Caco-2 (cell line): ENCODE measurements at regions not wholly inside any gene's neighbourhood (a gene's known extent, or its start where the extent isn't known, plus 50 kb on each side); places are given as distances from the start of the nearest gene placed in this dataset.

Experiments
- BruUV-seq: library from RNA; stranded (reverse); fragments of 400-500 nt; replicated peaks from 2 replicates; lab custom pipeline; 2021; lab: Mats Ljungman, UMichigan
- CTCF ChIA-PET: fragments of 300-600 bp; sonication (Branson Sonifier 250); formaldehyde crosslinking; loops from one replicate; lab custom pipeline; 2022; ENCODE audit warnings: antibody characterized with exemption; lab: Charles Lee
- POLR2A ChIA-PET: fragments of 300-600 bp; sonication (Branson Sonifier 250); formaldehyde crosslinking; loops from one replicate; lab custom pipeline; 2022; ENCODE audit warnings: antibody characterized with exemption; lab: Charles Lee
- DNase-seq, 2 experiments: peaks; one replicate each; pipeline versions ENCODE4 v3.0.0 to v3.0.0-alpha.2; 2020 to 2022
- H3K27me3 ChIP-seq: replicated peaks from 2 replicates; pipeline ENCODE4 v1.6.0; 2011; ENCODE audit warnings: low read length; ENCODE audit not compliant: control insufficient read depth, insufficient read depth
- H3K36me3 ChIP-seq: 2 replicates; pipeline ENCODE4 v1.5.1; 2011; ENCODE audit warnings: low read length; ENCODE audit not compliant: control insufficient read depth, insufficient read depth
- H3K4me1 ChIP-seq: fragments of 250-450 bp; sonication (Bioruptor Pico); 2 replicates; pipeline ENCODE4 v1.5.1; 2020; ENCODE audit warnings: mild to moderate bottlenecking
- H3K4me3 ChIP-seq: 2 replicates; pipeline ENCODE4 v1.5.1; 2011; ENCODE audit warnings: low read depth, mild to moderate bottlenecking, control low read depth, low read length
- H3K9me3 ChIP-seq: fragments of 250-450 bp; sonication (Bioruptor Pico); 2 replicates; pipeline ENCODE4 v1.5.1; 2020; ENCODE audit warnings: mild to moderate bottlenecking, moderate library complexity
- H3K27ac Mint-ChIP-seq: one replicate; pipeline ENCODE4 v1.8.0; 2022; ENCODE audit warnings: mixed read lengths; ENCODE audit not compliant: unreplicated experiment
- H3K27me3 Mint-ChIP-seq: one replicate; pipeline ENCODE4 v1.8.0; 2022; ENCODE audit warnings: mixed read lengths; ENCODE audit not compliant: insufficient read depth, unreplicated experiment
- H3K36me3 Mint-ChIP-seq: one replicate; pipeline ENCODE4 v1.8.0; 2022; ENCODE audit warnings: mild to moderate bottlenecking, mixed read lengths; ENCODE audit not compliant: insufficient read depth, unreplicated experiment
- H3K4me1 Mint-ChIP-seq: one replicate; pipeline ENCODE4 v1.8.0; 2022; ENCODE audit warnings: low read depth, mixed read lengths; ENCODE audit not compliant: unreplicated experiment
- H3K4me3 Mint-ChIP-seq: one replicate; pipeline ENCODE4 v1.8.0; 2022; ENCODE audit warnings: mild to moderate bottlenecking, moderate library complexity, mixed read lengths; ENCODE audit not compliant: unreplicated experiment
- H3K9me3 Mint-ChIP-seq: one replicate; pipeline ENCODE4 v1.8.0; 2022; ENCODE audit warnings: mixed read lengths; ENCODE audit not compliant: unreplicated experiment
- CTCF ChIP-seq, 2 experiments: fragments of 200-600 bp in 1 of 2; IDR thresholded peaks; 1 replicate in 1 of 2; 2 replicates in 1 of 2; pipeline versions ENCODE4 v1.5.1 to v1.8.0; 2011 to 2022; ENCODE audit warnings: antibody characterized with exemption in 1 of 2, control low read depth in 1 of 2, inconsistent platforms in 1 of 2, low read depth in 1 of 2, low read length in 1 of 2, mild to moderate bottlenecking in 1 of 2, moderate library complexity in 1 of 2; ENCODE audit not compliant: insufficient read depth in 1 of 2, severe bottlenecking in 1 of 2, unreplicated experiment in 1 of 2
- intact Hi-C: fragments of 100-400 bp; cut with micrococcal nuclease; formaldehyde crosslinking; loops from one replicate; pipeline ENCODE4 v1.10.0; 2022; ENCODE audit not compliant: unreplicated experiment

- DNase-seq: no peak
- no peak overlapping the region for H3K27ac Mint-ChIP-seq
- no peaks in the 10 kb centered on the region for H3K4me1 ChIP-seq
- H3K36me3 ChIP-seq: no peaks in the 10 kb centered on the region
- no peaks in the 10 kb centered on the region for H3K27me3 Mint-ChIP-seq
- H3K9me3 ChIP-seq: no peaks in the 10 kb centered on the region
- H3K27me3 ChIP-seq: no peaks in the 10 kb centered on the region
- ChIA-PET POLR2A (interaction anchor here (0.5 kb wide), 1 partner anchor 70 kb away, joined by 3 read pairs; no protein-coding TSS in a partner anchor), CTCF (no interaction called here)
- H3K4me1 Mint-ChIP-seq: no peaks in the 10 kb centered on the region
- TF ChIP-seq CTCF (IDR thresholded peaks at IDR 0.05; ENCODE audit: insufficient read depth in 1 of 2, low read depth in 1 of 2, low read length in 1 of 2, severe bottlenecking in 1 of 2, unreplicated experiment in 1 of 2): no peak
- H3K4me3 ChIP-seq: no peak overlapping the region
- intact Hi-C loops: no loop called here
- peaks cover 9% of the 10 kb centered on the region for H3K36me3 Mint-ChIP-seq
- no peak overlapping the region for H3K4me3 Mint-ChIP-seq
- no TSS peak for BruUV-seq
- H3K9me3 Mint-ChIP-seq: no peaks in the 10 kb centered on the region
Observed at GRCh38 chr16:14324581-14324980, 253.5 kb downstream of the MRTFB start.

GRCh38 chr16:14322186-14322585 is 251.1 kb downstream of the MRTFB start:
- CTCF ChIA-PET: interaction anchor here (1.2 kb wide), 1 partner anchor 13 kb away, joined by 3 read pairs; no protein-coding TSS in a partner anchor
- H3K4me3 ChIP-seq: no peak overlapping the region
- Mint-ChIP-seq H3K4me3 (no peak overlapping the region), H3K4me1 (no peaks in the 10 kb centered on the region), H3K9me3 (no peaks in the 10 kb centered on the region), H3K36me3 (peaks cover 4% of the 10 kb centered on the region), H3K27me3 (no peaks in the 10 kb centered on the region), H3K27ac (no peak overlapping the region)
- no peaks in the 10 kb centered on the region for H3K9me3 ChIP-seq
- intact Hi-C loops: no loop called here
- no peak for TF ChIP-seq CTCF (IDR thresholded peaks at IDR 0.05; ENCODE audit: insufficient read depth in 1 of 2, low read depth in 1 of 2, low read length in 1 of 2, severe bottlenecking in 1 of 2, unreplicated experiment in 1 of 2)
- no peaks in the 10 kb centered on the region for H3K4me1 ChIP-seq
- BruUV-seq: no TSS peak
- H3K27me3 ChIP-seq: no peaks in the 10 kb centered on the region
- H3K36me3 ChIP-seq: no peaks in the 10 kb centered on the region
- DNase-seq: no peak
- POLR2A ChIA-PET: no interaction called here

GRCh38 chr16:14321542-14321941 is 250.4 kb downstream of the MRTFB start:
- H3K9me3 Mint-ChIP-seq: no peaks in the 10 kb centered on the region
- Histone ChIP-seq H3K4me1 (no peaks in the 10 kb centered on the region), H3K4me3 (no peak overlapping the region), H3K36me3 (no peaks in the 10 kb centered on the region), H3K9me3 (no peaks in the 10 kb centered on the region), H3K27me3 (no peaks in the 10 kb centered on the region)
- no peak overlapping the region for H3K4me3 Mint-ChIP-seq
- CTCF ChIA-PET: interaction anchor here (1.2 kb wide), 1 partner anchor 13 kb away, joined by 3 read pairs; no protein-coding TSS in a partner anchor
- H3K36me3 Mint-ChIP-seq: peaks cover 4% of the 10 kb centered on the region
- H3K27ac Mint-ChIP-seq: no peak overlapping the region
- H3K27me3 Mint-ChIP-seq: no peaks in the 10 kb centered on the region
- POLR2A ChIA-PET: no interaction called here
- intact Hi-C loops: no loop called here
- H3K4me1 Mint-ChIP-seq: no peaks in the 10 kb centered on the region
- DNase-seq: no peak
- no peak for TF ChIP-seq CTCF (IDR thresholded peaks at IDR 0.05; ENCODE audit: insufficient read depth in 1 of 2, low read depth in 1 of 2, low read length in 1 of 2, severe bottlenecking in 1 of 2, unreplicated experiment in 1 of 2)
- no TSS peak for BruUV-seq
